ENCODE measurements at regions not wholly inside any gene's neighbourhood (a gene's known extent, or its start where the extent isn't known, plus 50 kb on each side); places are given as distances from the start of the nearest gene placed in this dataset.

DNA sequence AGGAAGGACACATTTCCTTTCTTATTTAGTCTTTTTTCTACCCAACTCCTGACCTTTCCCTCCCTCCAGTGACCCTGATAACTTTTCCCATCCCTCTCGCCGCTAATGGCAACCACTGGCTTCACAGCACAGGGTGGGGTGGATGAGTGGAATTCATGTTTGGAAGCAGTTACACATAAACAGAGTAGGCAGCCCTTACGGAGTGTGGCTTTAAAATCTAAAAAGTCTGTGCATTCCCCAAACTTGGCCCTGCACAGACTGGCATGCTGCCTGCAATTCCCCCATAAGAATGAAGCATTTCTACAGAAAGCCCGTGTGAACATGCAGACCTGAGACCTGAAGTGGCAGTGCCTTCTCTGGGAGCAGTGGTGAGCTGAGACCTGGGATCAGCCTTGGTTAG is 196.7 kb upstream of the ADRA1D start:
- Histone ChIP-seq H3K27me3 (ENCODE audit: insufficient read depth, low read length, poor library complexity) (peaks cover 9% of the 10 kb centered on the region), H3K36me3 (ENCODE audit: insufficient read depth, low read length) (no peaks in the 10 kb centered on the region), H4K20me1 (ENCODE audit: insufficient read depth, low read length) (no peaks in the 10 kb centered on the region), H3K4me1 (ENCODE audit: insufficient read depth, low read length) (no peaks in the 10 kb centered on the region), H3K4me3 (ENCODE audit: low read depth in 1 of 2, low read length in 2 of 2) (no peak overlapping the region), H3K79me2 (ENCODE audit: insufficient read depth, low read length) (no peaks in the 10 kb centered on the region), H3K27ac (ENCODE audit: low read length) (no peak overlapping the region), H3K4me2 (ENCODE audit: insufficient read depth, low read length) (no peak overlapping the region), H2AFZ (ENCODE audit: low read depth, low read length) (no peak overlapping the region), H3K9ac (ENCODE audit: low read depth, low read length) (no peak overlapping the region), H3K9me3 (ENCODE audit: insufficient read depth, low read length, severe bottlenecking) (no peaks in the 10 kb centered on the region)
- TF ChIP-seq EZH2 (IDR thresholded peaks at IDR 0.05; ENCODE audit: borderline replicate concordance, low read depth, low read length, severe bottlenecking): no peak
- TF ChIP-seq, protein P1, sequence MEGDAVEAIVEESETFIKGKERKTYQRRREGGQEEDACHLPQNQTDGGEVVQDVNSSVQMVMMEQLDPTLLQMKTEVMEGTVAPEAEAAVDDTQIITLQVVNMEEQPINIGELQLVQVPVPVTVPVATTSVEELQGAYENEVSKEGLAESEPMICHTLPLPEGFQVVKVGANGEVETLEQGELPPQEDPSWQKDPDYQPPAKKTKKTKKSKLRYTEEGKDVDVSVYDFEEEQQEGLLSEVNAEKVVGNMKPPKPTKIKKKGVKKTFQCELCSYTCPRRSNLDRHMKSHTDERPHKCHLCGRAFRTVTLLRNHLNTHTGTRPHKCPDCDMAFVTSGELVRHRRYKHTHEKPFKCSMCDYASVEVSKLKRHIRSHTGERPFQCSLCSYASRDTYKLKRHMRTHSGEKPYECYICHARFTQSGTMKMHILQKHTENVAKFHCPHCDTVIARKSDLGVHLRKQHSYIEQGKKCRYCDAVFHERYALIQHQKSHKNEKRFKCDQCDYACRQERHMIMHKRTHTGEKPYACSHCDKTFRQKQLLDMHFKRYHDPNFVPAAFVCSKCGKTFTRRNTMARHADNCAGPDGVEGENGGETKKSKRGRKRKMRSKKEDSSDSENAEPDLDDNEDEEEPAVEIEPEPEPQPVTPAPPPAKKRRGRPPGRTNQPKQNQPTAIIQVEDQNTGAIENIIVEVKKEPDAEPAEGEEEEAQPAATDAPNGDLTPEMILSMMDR (IDR thresholded peaks at IDR 0.05; ENCODE audit: borderline replicate concordance, extremely low read depth, low read length, poor library complexity, severe bottlenecking): no peak
- ATAC-seq (ENCODE audit: insufficient read depth, low read depth) (no peak), DNase-seq (no peak)

DNA sequence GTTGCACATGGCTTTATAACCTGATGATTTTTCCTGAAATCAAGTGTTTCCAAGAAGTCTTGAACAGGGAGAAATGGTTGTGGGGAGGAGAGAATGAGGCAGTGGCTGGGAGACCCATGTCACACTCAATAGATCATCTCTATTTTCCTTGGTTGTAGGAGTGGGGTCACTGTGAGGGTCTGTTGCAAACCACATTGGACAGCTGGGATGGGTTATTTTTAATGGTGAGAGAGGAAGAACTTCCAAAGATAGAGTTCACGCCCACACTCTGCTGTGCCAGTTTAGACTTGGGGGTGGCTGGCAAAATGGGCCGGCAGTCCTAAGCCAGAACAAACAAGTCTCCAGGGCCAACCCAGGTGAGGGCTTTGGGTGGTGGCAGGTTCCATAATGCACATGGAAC is 196.2 kb upstream of the ADRA1D start:
- H2AFZ ChIP-seq (ENCODE audit: low read depth, low read length): no peak overlapping the region

DNA sequence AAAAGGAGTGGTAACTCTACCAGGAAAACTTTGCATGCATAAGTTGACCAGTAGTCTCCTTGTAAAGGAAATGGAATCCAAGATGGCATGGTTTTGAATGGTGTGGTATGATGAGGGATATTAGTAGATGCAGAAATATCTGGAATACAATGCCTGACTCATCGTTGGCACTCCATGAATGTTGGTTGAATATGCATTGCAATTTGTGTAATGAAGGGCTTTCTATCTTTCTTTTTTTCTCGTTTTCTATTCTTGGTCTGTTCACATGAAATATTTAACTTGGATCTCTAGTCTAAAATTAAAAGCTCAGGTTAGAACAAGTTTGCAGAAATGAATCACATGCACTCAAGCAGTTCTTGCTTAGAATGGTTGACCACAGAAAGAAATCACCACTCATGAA is 195.3 kb upstream of the ADRA1D start:
- Histone ChIP-seq H4K20me1 (ENCODE audit: insufficient read depth, low read length) (no peaks in the 10 kb centered on the region), H3K4me3 (ENCODE audit: low read depth in 1 of 2, low read length in 2 of 2) (no peak overlapping the region), H3K9me3 (ENCODE audit: insufficient read depth, low read length, severe bottlenecking) (no peaks in the 10 kb centered on the region), H3K79me2 (ENCODE audit: insufficient read depth, low read length) (no peaks in the 10 kb centered on the region), H2AFZ (ENCODE audit: low read depth, low read length) (no peak overlapping the region), H3K36me3 (ENCODE audit: insufficient read depth, low read length) (no peaks in the 10 kb centered on the region), H3K4me1 (ENCODE audit: insufficient read depth, low read length) (no peaks in the 10 kb centered on the region), H3K4me2 (ENCODE audit: insufficient read depth, low read length) (no peak overlapping the region), H3K9ac (ENCODE audit: low read depth, low read length) (no peak overlapping the region), H3K27ac (ENCODE audit: low read length) (no peak overlapping the region), H3K27me3 (ENCODE audit: insufficient read depth, low read length, poor library complexity) (peaks cover 9% of the 10 kb centered on the region)
- ATAC-seq (ENCODE audit: insufficient read depth, low read depth) (no peak), DNase-seq (no peak)
- TF ChIP-seq, protein P1 (IDR thresholded peaks at IDR 0.05; ENCODE audit: borderline replicate concordance, extremely low read depth, low read length, poor library complexity, severe bottlenecking): no peak
- no peak for TF ChIP-seq EZH2 (IDR thresholded peaks at IDR 0.05; ENCODE audit: borderline replicate concordance, low read depth, low read length, severe bottlenecking)

More for the DNA sequence above, 196.2 kb upstream of the ADRA1D start:
- Histone ChIP-seq H3K9ac (ENCODE audit: low read depth, low read length) (no peak overlapping the region), H3K27ac (ENCODE audit: low read length) (no peak overlapping the region), H3K9me3 (ENCODE audit: insufficient read depth, low read length, severe bottlenecking) (no peaks in the 10 kb centered on the region), H3K4me1 (ENCODE audit: insufficient read depth, low read length) (no peaks in the 10 kb centered on the region), H3K4me2 (ENCODE audit: insufficient read depth, low read length) (no peak overlapping the region), H3K4me3 (ENCODE audit: low read depth in 1 of 2, low read length in 2 of 2) (no peak overlapping the region), H3K27me3 (ENCODE audit: insufficient read depth, low read length, poor library complexity) (peaks cover 9% of the 10 kb centered on the region), H3K36me3 (ENCODE audit: insufficient read depth, low read length) (no peaks in the 10 kb centered on the region), H3K79me2 (ENCODE audit: insufficient read depth, low read length) (no peaks in the 10 kb centered on the region), H4K20me1 (ENCODE audit: insufficient read depth, low read length) (no peaks in the 10 kb centered on the region)
- ATAC-seq (ENCODE audit: insufficient read depth, low read depth) (no peak), DNase-seq (no peak)
- TF ChIP-seq, protein P1 (IDR thresholded peaks at IDR 0.05; ENCODE audit: borderline replicate concordance, extremely low read depth, low read length, poor library complexity, severe bottlenecking): no peak
- TF ChIP-seq EZH2 (IDR thresholded peaks at IDR 0.05; ENCODE audit: borderline replicate concordance, low read depth, low read length, severe bottlenecking): no peak

DNA sequence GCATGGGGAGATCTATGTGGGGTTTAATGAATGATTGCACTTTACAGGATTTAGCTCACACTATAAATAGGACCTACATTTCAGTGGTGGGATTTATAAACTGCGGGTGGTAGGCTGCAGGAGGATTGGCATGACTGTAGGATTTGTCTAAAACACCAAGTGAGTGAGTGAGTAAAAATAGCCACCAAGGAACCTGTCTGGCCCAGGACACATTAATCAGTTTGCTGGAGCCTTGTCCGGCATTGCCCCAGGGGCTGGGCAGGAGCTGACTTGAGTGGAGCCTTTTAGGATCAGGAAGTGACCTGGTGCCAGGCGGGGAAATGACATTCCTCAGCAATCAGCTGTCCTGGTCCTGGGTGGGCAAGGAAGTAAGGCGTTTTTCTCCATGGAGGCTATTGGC is 193.9 kb upstream of the ADRA1D start:
- no peak overlapping the region for H3K4me3 ChIP-seq (ENCODE audit: low read depth in 1 of 2, low read length in 2 of 2)
- no peak for DNase-seq
- H4K20me1 ChIP-seq (ENCODE audit: insufficient read depth, low read length): no peaks in the 10 kb centered on the region
- H3K27me3 ChIP-seq (ENCODE audit: insufficient read depth, low read length, poor library complexity): peaks cover 19% of the 10 kb centered on the region
- no peak overlapping the region for H3K9ac ChIP-seq (ENCODE audit: low read depth, low read length)
- H3K27ac ChIP-seq (ENCODE audit: low read length): no peak overlapping the region
- H3K9me3 ChIP-seq (ENCODE audit: insufficient read depth, low read length, severe bottlenecking): no peaks in the 10 kb centered on the region
- H3K36me3 ChIP-seq (ENCODE audit: insufficient read depth, low read length): no peaks in the 10 kb centered on the region
- ATAC-seq (ENCODE audit: insufficient read depth, low read depth): no peak
- H3K4me2 ChIP-seq (ENCODE audit: insufficient read depth, low read length): no peak overlapping the region
- H3K79me2 ChIP-seq (ENCODE audit: insufficient read depth, low read length): no peaks in the 10 kb centered on the region
- H3K4me1 ChIP-seq (ENCODE audit: insufficient read depth, low read length): no peaks in the 10 kb centered on the region
- TF ChIP-seq, protein P1 (IDR thresholded peaks at IDR 0.05; ENCODE audit: borderline replicate concordance, extremely low read depth, low read length, poor library complexity, severe bottlenecking): no peak
- no peak for TF ChIP-seq EZH2 (IDR thresholded peaks at IDR 0.05; ENCODE audit: borderline replicate concordance, low read depth, low read length, severe bottlenecking)
- H2AFZ ChIP-seq (ENCODE audit: low read depth, low read length): no peak overlapping the region

Measured in DND-41 (cell line).